ENCODE measurements at regions not wholly inside any gene's neighbourhood (a gene's known extent, or its start where the extent isn't known, plus 50 kb on each side); places are given as distances from the start of the nearest gene placed in this dataset.

DNA sequence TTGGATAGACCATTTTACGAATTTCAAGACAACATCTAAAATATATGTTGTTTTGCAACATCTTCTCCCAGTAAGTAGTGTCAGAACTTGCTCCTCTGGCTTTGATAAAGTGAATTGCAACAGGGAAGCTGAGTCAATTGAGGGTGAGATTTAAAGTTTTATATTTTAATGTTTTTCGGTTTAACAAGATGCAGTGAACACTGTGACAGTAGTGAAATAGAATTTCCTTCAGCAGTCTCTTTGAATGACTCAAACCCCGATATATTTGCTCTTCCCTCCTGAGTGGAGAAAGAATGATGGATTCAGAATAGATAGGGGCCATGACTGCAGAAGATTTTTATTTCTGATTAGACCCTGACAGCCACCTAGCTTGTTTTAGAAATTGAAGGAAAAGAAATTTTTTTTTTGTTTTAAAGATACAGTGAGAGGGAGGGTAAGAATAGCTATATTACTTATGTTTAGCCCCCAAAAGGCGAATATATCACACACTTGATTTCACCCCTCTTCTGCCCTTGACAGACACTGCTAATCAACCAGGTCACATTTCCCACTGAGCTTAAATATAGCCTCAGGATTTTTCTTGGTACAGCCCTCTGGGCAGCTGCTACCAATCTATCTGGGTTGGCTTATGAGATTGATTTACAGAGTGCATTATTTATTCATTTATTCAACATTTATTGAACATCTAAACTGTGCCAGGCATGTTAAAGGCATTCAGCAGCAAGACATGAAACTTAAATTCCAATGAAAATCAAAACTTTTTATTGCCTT, 183.3 kb upstream of the ADAMTS9 start:
- DNase-seq, result no peak

DNA sequence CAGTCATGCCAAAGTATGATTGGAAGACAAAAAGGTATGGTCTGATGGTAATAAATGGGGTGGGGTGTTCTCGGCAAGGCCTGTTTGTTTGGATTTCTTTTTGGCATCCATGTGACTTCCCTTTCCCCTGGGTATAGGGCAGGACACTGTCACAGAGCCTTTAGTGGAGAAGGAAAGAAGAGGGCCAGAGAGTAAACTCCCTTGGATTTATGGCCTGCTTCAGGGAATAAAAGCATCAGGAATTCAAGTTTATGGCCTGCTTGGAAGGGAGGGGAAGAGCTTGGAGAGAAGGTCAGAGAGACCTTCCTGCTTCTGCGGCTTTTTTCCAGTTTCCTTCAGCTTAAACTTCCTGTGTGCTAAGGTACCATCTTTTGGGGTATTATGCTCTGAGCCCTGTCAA, 179.4 kb upstream of the ADAMTS9 start:
- DNase-seq, result no peak

GRCh38 chr3:64865839-64866570, 178.2 kb upstream of the ADAMTS9 start:
- no peak for DNase-seq

DNA sequence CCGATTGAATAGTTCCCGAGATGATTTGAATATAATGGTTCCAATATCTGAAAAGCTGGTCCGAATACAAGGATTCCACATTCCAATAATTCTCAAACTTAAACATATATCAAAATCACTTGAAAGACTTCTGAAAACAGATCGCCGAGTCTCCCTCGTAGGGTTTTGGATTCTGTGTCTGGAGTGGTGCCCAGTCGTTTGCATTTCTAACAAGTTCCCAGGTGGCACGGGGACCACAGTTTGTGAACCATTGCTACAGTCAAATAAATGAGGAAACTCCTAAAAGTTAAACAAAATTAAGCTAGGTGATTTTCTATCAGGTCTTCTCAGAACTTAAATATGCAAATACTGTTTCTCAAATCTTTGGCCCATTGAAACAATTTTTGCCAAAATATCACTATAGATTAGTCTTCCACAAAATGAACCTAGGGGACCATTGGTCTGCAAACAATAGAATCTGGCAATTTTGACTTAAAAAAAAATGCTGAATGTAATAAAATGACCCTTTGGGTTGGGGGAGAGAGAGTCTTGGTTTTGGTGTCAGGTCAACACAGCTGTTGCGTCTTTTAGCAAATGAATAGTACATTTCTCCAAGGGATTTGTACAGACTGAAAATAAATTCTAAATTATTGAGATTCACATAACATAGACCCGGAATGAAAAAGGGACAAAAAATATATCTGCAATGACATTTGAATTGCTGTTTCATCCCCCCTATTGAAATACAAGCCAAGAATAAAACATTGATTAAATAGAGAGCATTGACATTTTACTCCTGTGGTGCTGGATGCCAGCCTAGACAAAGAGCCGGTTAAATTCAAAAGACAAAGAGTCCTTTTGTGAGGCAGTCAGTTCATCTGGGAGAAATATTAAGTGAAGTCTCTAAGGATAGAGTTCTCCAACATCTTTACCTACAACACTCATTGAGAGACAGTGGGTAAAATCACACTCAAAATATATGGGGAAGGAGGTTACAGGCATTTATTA, 175.7 kb upstream of the ADAMTS9 start:
- no peak for DNase-seq

GRCh38 chr3:64861684-64862083, 173.9 kb upstream of the ADAMTS9 start:
- no peak for DNase-seq

- no peak for DNase-seq
Observed at GRCh38 chr3:64860536-64860870, 172.7 kb upstream of the ADAMTS9 start.

DNA sequence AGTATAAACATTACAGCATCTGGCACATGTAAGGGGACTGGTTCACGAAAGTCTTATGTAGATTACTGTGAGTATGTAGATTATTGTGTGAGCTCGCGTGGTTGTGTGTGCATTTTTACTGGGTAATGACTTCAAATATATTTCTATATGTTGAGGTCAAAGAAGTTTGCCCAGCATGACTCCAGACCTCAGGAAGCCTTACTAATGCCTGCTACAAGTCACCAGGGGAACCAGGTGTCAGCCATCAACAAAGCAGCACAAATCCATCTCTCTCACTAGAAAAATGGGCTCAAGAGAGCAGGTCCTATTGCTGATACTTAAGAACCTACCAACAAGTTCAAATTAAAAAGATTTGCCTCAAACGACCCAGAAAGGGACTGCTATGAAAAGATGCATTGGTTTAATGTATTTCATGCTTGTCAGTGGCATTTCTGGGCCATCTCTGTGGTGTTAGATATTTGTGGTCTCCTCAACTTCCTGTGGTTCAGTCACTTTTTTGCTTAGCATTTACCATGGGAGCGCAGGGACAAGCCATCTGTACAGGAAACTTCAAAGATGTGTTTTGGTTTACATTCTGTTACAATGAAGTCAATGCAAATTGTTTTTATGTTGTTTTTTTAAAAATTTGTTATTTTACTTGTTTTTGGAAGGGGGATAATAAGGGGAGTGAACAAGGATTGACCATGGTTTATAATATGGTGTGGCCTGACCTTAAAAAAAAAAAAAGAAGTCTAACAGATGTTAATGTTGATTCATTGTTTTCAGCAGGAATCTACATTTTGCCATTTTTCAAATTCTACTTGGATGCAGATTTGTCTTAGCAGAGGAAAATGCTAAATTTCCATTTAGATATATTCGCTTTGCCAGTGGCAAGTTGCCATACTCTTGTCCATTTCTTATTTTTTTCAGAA, 172.1 kb upstream of the ADAMTS9 start:
- no peak for DNase-seq

DNA sequence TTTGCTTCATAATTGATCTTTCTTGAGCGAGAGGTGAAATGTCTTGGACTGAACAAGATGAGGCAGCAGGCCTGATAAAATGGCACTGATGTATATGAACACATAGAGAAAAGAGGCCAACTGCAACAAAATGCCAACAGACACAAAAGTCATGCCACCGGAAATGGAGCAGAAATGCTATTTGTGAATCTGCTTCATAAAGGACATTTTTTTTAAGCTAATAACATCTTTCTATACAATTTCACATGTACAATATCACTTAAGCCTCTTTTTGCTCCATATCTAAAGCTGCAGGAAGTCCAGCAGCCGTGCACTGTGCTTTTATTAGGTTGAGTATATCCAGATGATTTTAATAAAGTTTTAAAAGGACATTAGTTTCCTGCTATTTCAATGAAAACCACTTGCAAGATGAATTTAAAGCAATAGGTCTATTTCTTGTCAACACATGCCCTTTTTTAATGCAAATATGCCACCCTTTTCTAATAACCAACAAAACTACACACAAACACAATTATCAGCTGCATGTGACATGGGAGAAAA, 169.2 kb upstream of the ADAMTS9 start:
- DNase-seq, result no peak

- no peak for DNase-seq
Observed at GRCh38 chr3:64856106-64856505, 168.3 kb upstream of the ADAMTS9 start.

DNA sequence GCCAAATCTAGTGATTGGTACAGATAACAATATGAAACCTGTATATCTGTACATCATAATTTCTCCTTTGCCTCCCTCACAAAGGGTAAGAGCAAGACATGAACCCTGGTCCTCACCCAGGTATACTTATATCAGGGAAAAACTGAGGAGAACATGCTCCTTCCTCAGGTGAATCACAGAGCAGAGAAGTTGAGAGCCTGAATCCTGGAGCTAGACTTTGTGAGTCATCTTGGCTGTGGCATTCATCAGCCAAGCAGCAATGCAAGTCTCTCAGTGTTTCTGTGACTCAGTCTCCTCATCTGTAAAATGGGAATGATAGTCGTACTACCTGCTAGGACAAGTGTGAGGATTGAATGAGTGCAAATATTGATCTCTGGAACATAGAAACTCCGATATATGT, 165.7 kb upstream of the ADAMTS9 start:
- DNase-seq, result no peak

DNA sequence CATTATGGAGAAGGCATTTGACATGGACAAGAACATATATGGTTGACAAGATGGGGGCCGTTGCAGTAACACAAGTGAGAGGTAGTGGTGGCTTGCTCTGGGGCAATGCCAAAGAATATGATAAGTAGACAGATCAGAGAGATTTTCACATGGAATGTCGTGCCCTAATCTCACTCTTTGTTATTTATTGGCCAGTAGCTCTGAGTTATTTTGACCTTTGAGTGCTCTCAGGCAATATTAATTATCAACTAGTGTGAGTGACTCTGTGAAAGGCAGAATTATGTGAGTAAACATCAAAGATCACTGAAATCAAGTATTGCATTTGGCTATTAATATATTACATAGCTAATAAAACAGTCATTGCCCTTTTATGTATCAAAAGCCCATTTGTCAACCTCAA, 164.9 kb upstream of the ADAMTS9 start:
- no peak for DNase-seq

DNA sequence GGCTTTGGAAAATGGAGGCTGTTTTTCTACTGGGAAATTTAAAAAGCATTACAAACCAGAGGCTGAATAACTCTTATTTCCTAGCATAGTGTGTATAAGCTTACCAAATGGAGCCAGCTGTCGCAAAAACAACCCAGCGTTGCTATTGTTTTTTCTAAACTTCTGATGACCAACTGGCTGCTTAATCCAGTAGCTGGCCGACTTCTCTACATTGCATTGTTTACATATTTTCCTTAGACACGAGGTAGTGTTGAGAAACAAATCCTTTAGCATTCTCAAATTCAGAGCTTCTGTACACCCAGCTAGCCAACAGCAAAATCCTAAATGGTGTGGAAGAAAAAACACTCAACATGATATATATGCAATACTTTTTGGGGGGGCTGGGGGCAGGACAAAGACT, 161.0 kb upstream of the ADAMTS9 start:
- DNase-seq, result no peak

- no peak for DNase-seq
Observed at GRCh38 chr3:64848127-64848800, 160.5 kb upstream of the ADAMTS9 start.

DNA sequence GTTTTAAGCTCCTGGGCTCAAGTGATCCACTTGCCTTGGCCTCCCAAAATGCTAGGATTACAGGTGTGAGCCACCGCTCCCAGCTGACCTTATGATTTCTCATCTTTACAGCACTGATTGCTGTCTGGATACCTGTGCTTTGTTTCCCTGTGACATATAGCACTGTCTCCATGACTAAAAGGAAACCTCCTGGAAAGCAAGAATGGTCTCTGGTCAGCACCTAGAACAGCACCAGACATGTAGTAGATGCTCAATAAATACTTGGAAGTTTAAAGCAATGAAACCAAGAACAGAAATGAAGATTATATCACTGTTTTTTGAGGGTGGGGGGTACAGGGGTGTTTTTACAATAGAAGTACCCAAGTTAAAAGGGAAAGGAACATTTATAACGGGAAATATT, 156.8 kb upstream of the ADAMTS9 start:
- DNase-seq, result no peak

- no peak for DNase-seq
Observed at GRCh38 chr3:64837986-64838735, 150.4 kb upstream of the ADAMTS9 start.

GRCh38 chr3:64837126-64837738, 149.4 kb upstream of the ADAMTS9 start:
- DNase-seq, result no peak

DNA sequence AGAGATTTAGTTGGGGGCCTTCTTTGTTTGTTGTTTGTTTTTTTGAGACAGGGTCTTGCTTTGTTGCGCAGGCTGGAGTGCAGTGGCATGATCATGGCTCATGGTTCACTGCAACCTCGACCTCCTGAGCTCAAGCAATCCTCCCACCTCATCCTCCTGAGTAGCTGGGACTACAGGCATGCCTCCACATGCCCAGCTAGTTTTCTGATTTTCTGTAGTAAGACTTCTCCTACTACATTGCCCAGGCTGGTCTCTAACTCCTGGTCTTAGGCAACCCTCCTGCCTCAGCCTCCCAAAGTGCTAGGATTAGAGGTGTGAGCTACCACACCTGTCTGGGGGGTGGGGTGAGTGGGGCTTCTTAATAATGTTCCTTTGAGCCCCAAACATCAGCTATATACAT, 148.3 kb upstream of the ADAMTS9 start:
- no peak for DNase-seq

DNA sequence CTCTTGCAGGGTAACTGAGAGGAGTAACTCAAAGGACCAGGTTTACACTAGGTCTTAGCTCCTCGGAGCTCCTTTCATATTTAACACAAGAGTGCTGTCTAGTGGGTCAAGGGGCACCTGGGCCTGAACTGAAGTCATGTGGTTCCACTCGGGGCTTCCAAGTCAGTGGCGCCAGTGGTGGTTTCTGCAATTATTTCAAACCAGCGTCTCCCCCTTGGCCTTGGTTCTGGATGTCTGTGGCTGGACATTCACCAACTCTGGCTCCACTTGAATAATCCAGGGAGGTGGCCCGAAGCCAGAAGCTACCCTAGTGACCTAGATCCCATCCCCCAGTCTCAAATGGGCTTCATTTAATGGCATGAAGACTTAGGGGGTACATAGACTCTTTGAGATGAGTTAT, 144.3 kb upstream of the ADAMTS9 start:
- no peak for DNase-seq

DNA sequence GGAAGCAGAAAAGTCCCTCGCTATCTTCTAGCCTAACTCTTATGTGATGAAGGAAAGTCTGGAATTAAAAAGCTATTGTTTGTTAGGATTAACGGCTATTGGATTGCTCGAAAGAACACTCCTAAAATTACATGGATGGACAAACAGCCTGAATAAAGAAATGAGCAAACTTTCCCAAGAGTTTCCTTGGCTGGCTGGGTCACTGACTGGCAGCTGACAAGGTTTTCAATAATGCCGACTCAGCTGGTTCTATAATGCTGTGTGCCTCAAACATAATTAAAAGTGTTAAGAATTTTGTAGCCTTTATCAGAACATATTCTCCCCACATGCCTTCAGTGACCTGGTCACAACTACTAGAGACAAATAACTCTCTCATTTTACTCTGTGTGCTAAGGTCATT, 142.9 kb upstream of the ADAMTS9 start:
- DNase-seq, result no peak

DNA sequence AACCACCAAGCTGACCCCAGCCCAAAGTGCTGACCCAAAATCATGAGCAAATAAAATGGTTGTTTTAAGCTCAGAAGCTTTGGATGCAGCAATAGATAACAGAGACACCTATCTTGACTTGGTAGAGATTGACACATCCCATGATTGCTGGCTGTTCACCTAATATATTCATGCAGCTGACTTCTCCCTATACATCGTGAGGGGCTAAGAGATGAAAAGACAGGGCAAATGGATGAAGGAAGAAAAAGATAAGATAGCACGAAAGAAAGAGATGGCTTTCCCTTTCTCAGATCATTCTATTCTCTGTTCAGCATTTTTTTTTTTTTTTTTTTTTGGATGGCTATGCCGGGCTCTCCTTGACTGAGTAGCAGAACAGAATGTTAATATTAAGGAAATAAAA, 141.5 kb upstream of the ADAMTS9 start:
- DNase-seq, result no peak
